GM12891 (cell line): ENCODE measurements at regions not wholly inside any gene's neighbourhood (a gene's known extent, or its start where the extent isn't known, plus 50 kb on each side); places are given as distances from the start of the nearest gene placed in this dataset.

ENCODE experiments used
- DNase-seq: peaks from one replicate; pipeline ENCODE4 v3.0.0; 2011; ENCODE audit warnings: low spot score; ENCODE audit not compliant: insufficient read length
- FAIRE-seq: peaks from 2 replicates; lab custom pipeline; 2011; peaks lifted over from hg19 to GRCh38; lab: Jason Lieb, UNC
- PAX5 ChIP-seq: IDR thresholded peaks from 2 replicates; pipeline ENCODE4 v1.6.1; 2011; ENCODE audit warnings: low read length, moderate library complexity, mild to moderate bottlenecking; ENCODE audit not compliant: insufficient read depth, severe bottlenecking
- POLR2A ChIP-seq: IDR thresholded peaks from 2 replicates; pipeline ENCODE4 v1.6.1; 2011; ENCODE audit warnings: low read depth, low read length, control low read depth
- POLR2AphosphoS5 ChIP-seq: IDR thresholded peaks from 2 replicates; pipeline ENCODE4 v1.6.1; 2011; ENCODE audit warnings: low read depth, low read length, control low read depth
- POU2F2 ChIP-seq: IDR thresholded peaks from 2 replicates; pipeline ENCODE4 v1.6.1; 2011; ENCODE audit warnings: low read depth, mild to moderate bottlenecking, control low read depth, low read length, moderate library complexity
- SPI1 ChIP-seq: IDR thresholded peaks from 2 replicates; pipeline ENCODE4 v1.6.1; 2011; ENCODE audit warnings: low read depth, low read length, control low read depth
- TAF1 ChIP-seq: IDR thresholded peaks from 2 replicates; pipeline ENCODE4 v1.6.1; 2011; ENCODE audit warnings: low read depth, low read length, control low read depth

- DNase-seq (no peak), FAIRE-seq (no peak)
- TF ChIP-seq POU2F2 (no peak), SPI1 (no peak), PAX5 (no peak), POLR2A (no peak), POLR2AphosphoS5 (no peak), TAF1 (no peak)
These were observed 497.8 kb upstream of the ADAMTS5 start for GRCh38 chr21:27464648-27465047.

DNA sequence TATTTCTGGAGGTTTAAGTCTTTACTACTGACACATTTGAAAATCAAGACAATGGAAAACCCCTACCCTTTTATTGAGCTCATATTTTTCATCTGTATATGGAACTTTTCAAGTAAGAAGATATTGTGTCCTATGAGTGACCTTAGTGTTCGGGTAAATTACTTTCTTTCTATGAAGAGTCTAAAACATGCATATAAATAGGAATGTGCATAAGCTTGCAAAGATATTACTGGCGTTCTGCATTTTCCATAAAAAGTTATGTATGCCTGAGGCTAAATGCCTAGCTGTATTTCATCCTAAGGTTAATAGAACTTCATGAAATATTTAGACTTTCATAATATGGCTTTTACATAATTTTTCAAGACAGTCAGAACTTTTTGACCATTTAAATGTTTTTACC lies 495.8 kb upstream of the ADAMTS5 start:
- no peak for FAIRE-seq
- DNase-seq: no peak
- TF ChIP-seq SPI1 (no peak), TAF1 (no peak), PAX5 (no peak), POLR2A (no peak), POU2F2 (no peak), POLR2AphosphoS5 (no peak)

DNA sequence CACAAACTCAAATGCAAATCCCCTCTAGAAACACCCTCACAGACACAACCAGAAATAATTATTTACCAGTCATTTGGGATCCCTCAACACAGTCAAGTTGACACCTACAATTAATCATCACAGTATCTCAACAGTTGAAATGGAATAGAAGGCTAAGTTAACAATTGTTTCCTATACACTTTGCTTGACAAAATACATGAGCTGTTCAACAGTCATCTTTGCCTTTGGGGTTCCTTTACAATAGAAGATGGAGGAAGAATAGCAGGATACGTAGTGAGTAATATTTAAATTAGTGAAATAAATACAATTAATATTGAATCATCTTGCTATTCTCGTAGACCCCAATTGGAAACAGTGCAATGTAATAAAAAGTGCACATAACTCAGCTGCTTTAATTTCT lies 487.3 kb upstream of the ADAMTS5 start:
- FAIRE-seq: no peak
- TF ChIP-seq SPI1 (no peak), TAF1 (no peak), POLR2AphosphoS5 (no peak), POLR2A (no peak), POU2F2 (no peak), PAX5 (no peak)
- no peak for DNase-seq

GRCh38 chr21:27451116-27451515 lies 484.2 kb upstream of the ADAMTS5 start:
- TF ChIP-seq POLR2AphosphoS5: no peak
- TF ChIP-seq PAX5: no peak
- no peak for TF ChIP-seq POLR2A
- TF ChIP-seq SPI1: no peak
- no peak for TF ChIP-seq TAF1
- TF ChIP-seq POU2F2: no peak
- DNase-seq (no peak), FAIRE-seq (no peak)

DNA sequence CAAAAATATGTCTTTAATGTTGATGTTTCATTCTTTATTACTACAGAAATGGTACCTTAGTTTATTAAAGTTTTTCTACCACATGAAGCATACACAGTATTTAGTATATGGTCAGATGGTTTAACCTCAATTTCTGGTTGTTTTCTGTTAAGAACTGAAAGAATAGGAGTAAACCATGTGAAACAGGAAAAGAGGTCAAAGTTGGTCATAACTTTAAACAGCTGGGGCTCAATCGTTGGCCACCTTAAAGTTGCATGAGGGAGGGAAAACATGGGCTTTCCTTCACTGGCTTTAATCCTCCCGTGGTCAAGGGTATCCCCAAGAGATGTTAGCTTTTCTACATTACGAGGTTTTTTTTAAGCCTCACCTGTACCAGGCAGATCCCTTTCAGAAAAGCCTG lies 483.3 kb upstream of the ADAMTS5 start:
- DNase-seq (no peak), FAIRE-seq (no peak)
- no peak for TF ChIP-seq TAF1
- no peak for TF ChIP-seq POLR2AphosphoS5
- no peak for TF ChIP-seq POU2F2
- TF ChIP-seq SPI1: no peak

DNA sequence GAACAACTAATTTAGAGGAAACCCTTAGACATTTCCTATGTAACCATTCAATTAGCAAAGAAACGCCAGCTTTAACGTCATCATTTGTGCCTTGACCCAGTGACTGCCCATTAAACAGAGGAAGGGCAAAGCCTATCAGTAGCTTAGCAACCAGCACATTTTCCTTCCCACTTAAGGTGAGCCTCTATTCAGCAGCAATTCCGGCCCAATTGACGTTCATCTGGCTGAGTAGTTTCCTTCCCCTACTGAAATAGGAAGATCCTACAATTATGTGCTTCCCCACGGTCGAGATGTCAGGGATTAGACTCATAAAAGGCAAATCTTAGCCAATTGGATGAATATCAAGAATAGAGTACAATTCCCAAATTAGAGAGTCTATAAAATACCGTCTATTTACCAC lies 482.1 kb upstream of the ADAMTS5 start:
- DNase-seq (no peak), FAIRE-seq (no peak)
- TF ChIP-seq SPI1 (no peak), PAX5 (no peak), POLR2AphosphoS5 (no peak), TAF1 (no peak)

DNA sequence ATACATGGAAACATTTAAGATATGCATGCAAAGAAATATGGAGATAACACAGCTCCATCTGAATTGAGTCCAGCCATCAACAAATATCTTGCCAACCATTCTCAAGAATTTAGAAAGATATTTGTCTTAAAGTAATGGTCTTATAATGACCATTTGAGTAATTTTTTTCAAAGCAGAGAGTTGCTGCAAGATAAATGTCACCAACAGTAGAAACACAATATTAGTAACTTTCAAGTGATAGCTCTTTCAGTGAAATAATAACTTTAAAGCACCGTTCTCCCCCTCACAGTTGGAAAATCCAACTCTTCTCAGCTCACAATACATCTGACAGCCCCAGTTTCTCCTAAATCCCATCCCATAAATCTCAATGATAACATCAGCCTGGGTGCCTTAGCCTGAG lies 481.0 kb upstream of the ADAMTS5 start:
- no peak for FAIRE-seq

GRCh38 chr21:27429710-27430341 lies 462.9 kb upstream of the ADAMTS5 start:
- no peak for FAIRE-seq
- TF ChIP-seq POLR2A (no peak), PAX5 (no peak), SPI1 (no peak), TAF1 (no peak), POU2F2 (no peak), POLR2AphosphoS5 (no peak)
- DNase-seq: no peak

More for the DNA sequence above, 481.0 kb upstream of the ADAMTS5 start:
- no peak for DNase-seq
- TF ChIP-seq POLR2AphosphoS5: no peak
- TF ChIP-seq SPI1: no peak
- TF ChIP-seq PAX5: no peak
- TF ChIP-seq TAF1: no peak
- no peak for TF ChIP-seq POU2F2
- TF ChIP-seq POLR2A: no peak

GRCh38 chr21:27426196-27426595 lies 459.3 kb upstream of the ADAMTS5 start:
- no peak for FAIRE-seq
- no peak for DNase-seq
- TF ChIP-seq PAX5 (no peak), POLR2A (no peak), POLR2AphosphoS5 (no peak), TAF1 (no peak), SPI1 (no peak), POU2F2 (no peak)

DNA sequence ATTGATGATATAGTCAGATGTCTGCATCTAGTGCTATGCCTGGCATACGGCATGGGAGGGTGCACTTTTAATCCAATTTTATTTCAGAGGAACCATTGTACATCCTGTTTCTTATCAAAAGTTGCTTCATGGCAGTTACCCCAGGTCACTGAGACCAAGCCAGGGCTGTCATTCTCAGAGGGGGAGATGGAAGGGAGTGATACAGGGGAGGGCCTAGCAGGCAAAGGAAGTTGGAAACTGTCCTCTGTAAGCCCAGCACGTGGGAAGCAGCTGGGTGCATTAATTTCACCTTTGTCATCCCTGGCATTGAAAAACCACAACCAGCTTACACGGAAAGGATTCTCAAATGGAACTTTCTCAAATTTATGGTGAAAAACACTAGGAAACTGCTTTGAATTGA lies 458.7 kb upstream of the ADAMTS5 start:
- no peak for DNase-seq
- FAIRE-seq: no peak
- no peak for TF ChIP-seq POU2F2
- no peak for TF ChIP-seq TAF1
- TF ChIP-seq POLR2A: no peak
- no peak for TF ChIP-seq POLR2AphosphoS5
- no peak for TF ChIP-seq SPI1
- TF ChIP-seq PAX5: no peak
